GM18907 (cell line): ENCODE measurements at regions not wholly inside any gene's neighbourhood (a gene's known extent, or its start where the extent isn't known, plus 50 kb on each side); places are given as distances from the start of the nearest gene placed in this dataset.
"Not testable (repeated sequence)": the region's sequence is repeated elsewhere in the genome, so short reads cannot be mapped to it uniquely, and the experiment has no call there.

Experiments used
- ATAC-seq: cut with Tn5 transposase; IDR thresholded peaks from one replicate; pipeline ENCODE4 v1.9.1; 2021; ENCODE audit warnings: mild to moderate bottlenecking, moderate library complexity; ENCODE audit not compliant: unreplicated experiment

DNA sequence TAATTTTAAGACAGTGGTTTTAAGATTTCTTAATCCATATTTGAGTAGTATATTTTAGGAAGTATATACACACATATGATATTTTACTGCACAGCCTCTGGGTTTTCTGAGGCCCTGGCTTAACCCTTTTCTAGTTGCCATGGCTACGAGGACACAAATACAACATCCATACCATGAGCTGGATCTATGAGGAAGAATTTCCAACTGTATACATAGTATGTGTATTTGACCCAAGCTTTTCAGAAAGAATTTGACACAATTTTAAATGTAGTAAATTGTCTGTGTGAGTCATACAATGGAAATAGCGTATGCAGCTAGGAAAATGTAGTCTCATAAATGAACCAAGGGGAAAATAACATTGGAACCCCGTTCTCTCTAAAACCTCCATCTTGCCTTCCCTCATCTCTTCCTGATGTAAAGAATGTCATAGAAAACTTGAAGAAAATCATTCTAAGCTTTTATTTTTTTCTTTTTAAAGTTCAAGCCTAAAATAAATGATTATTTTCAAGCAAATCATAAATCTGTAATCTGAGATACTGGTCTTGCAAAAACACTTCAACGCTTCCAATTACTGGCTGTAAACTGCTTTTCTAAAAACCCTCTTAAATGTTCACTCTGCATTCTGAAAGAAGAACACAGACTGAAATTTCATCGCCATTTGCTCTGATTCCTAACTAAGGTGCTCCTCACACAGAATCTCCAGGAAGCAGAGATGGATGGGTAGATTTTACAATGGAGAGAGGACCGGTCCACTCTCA lies 172.4 kb downstream of the LACC1 start:
- ATAC-seq, result no peak

GRCh38 chr13:44052780-44053184 lies 173.1 kb downstream of the LACC1 start:
- ATAC-seq, result no peak

- no peak for ATAC-seq
These were observed 173.5 kb downstream of the LACC1 start for GRCh38 chr13:44053208-44053607.

- no peak for ATAC-seq
These were observed 174.8 kb downstream of the LACC1 start for GRCh38 chr13:44054525-44054924.

GRCh38 chr13:44055681-44056080 lies 176.0 kb downstream of the LACC1 start:
- not testable (repeated sequence) for ATAC-seq

DNA sequence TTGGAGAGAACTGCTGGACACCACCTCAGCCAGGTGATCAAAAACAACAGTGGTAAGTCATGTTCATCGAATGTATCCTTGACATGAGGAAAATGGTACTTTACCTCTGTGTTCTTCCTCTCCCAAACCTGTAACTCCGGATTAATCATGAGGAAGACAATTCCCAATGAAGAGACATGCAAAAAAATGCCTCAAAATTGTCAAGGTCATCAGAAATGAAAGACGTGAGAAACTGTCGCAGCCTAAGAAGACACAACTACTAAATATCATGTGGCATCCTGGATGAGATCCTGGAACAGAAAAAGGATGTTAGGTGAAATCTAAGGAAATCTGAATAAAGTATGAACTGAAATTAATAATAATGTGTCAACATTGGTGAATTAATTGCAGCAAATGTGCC lies 178.4 kb downstream of the LACC1 start:
- no peak for ATAC-seq

DNA sequence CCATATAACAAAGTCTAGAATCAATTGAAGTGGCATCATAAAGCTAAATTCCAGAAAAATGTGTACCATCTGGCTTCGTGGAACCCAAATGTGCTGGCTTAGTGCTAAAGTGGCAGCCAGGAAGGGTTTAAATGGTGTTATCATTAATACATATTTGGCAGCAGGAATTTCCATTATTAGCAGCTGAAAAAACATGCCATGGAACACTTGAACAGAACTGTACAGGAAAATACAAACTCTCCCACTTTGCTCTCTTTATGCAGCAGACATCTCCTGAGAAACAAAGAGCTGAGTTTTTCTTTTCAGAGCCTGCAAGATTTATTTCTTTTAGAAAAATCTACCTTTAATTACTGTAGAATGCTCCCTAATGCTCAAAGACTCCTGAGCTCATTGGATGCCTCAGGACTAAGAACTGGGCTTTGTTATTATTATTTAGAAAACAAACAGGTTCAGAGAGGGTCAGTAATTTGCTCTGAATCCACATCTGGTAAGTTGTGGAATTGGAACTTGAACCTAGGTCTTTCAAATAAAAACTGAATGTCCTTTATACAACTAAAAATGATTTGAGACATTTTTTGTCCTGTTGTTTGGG lies 179.0 kb downstream of the LACC1 start:
- no peak for ATAC-seq

DNA sequence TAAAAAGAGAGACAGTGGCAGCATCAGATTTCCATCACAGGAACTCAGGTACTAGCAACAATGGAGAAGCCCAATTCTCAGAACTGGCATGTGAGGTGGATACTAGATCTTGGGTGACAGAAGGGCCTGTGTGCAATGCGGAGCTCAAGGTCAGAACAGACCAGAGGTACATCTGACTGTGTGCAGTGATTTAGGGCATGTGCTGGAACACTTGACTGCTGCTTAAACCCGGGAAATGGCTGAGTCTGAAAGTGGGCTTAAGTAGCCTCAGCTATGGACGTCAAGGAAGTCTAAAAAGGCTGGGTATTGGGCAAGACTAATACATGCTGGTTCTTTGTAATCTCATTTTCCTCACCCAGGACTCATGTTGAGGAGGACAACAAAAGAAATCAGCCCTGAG lies 182.2 kb downstream of the LACC1 start:
- ATAC-seq, result no peak

GRCh38 chr13:44063467-44063866 lies 183.8 kb downstream of the LACC1 start:
- ATAC-seq, result no peak

- no peak for ATAC-seq
These were observed 184.2 kb downstream of the LACC1 start for GRCh38 chr13:44063881-44064280.

- no peak for ATAC-seq
These were observed 184.7 kb downstream of the LACC1 start for GRCh38 chr13:44064357-44064756.

DNA sequence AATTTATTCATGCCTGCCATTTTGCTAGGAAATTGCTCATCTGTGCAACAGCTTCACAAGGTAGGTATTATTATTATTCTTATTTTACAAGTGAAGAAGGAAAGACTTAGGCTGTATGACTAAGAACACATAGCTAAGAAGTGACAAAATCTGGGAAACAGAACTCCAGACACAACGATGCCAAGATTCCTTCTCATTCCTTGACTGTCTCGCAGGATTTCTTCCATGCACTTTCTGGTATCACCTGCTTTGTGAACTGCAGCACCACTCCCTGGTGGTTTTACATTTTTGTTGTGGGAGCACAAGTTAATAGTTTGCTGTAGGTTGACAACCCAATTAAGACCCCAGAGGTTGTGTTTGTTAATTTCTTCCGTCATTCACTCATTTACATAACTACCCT lies 188.5 kb downstream of the LACC1 start:
- ATAC-seq, result no peak

DNA sequence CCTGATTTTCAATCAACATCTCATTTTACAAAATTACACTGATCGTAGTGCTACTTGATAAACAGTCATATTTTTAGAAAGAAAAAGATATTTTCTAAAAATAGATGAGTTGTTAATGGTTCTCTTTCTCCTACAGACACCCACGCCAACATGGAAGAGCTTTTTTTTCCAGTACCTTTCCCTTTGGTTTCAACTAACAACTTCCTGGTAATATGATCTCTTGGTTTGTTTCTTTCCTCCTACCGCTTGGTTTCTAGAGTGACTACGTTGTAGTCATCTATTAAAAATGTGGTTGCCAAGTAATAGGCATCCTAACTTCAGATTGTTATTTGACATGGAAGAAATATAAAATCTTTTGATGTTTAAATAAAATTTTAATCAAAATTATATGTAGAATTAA lies 189.0 kb downstream of the LACC1 start:
- no peak for ATAC-seq

DNA sequence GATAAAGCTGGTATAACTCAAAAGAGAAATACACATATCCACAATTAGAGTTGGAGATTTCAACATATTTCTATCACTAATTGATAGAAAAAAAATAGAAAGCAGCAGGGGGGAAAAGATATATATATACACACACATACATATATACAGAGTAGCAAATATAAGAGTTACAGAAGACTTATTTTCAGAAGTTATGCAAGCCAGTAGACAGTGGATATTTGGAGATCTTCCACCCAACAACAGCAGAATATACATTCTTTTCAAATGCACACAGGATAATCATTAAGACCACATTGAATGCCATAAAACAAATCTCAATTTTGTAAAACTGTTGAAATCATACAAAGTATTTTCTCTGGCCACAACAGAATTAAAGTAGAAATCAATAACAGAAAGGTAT lies 192.8 kb downstream of the LACC1 start:
- no peak for ATAC-seq

- ATAC-seq, result no peak
These were observed 194.9 kb downstream of the LACC1 start for GRCh38 chr13:44074611-44075010.

- ATAC-seq, result no peak
These were observed 195.4 kb downstream of the LACC1 start for GRCh38 chr13:44075113-44075512.

DNA sequence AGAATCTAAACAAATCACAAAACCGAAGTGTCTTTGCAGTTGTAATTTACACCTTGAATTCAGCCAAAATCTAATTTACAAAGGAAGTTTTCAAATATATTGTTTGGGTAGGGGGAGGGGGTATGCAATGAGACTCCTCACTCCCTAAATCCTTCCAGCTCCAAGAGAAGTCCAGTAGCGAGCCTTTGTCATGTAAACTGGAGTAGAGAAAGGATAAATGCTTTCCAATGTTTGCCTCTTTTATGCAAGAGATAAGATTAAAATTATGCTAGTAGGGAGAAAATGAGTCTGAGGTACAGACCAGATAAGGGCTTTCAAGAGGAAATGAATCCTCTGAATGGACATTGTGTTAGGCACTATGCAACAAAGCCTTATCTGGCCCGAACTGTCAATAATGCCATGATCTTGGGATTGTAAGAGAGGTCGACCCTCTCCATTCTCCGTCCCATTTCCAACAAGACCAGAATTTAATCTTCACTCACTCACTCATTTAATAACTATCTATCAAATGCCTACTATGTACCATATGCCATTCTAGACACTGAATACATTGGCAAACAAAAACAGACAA lies 199.2 kb downstream of the LACC1 start:
- no peak for ATAC-seq

DNA sequence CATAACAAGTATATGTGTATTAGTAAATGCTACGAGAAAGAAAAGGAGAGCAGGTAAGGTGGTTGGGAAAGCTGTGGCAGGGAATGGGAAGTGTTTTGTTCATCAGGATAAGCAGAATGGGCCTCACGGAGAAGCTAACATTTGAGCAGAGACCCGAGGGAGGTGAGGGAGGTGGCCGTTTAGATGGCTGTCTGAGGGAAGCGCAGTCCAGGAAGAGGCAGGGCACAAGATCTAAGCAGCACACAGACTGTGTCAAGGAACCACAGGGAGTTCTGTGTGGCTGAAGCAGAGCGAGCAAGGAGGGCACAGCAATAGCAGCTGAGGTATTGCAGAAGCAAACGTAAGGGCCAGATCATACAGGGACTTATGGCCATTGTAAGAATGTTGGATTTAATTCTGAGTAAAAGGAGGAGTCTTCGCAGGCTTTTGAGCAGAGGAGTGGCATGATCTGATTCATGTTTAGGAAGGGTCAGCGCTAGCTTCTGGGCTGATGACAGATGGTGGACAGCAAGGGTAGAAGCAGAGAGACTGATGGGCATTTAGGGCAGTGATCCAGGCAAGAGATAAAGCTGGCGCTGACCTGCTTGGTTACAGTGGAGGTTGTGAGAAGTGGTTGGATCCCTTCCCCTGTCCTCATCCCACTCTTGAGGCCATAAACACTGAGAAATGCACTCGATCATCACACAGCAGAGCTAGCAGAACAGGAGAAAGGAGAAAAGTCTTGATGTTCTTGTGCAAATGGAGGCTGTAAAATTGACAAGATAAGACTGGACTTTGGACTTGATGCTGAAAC lies 199.9 kb downstream of the LACC1 start:
- ATAC-seq, result no peak

DNA sequence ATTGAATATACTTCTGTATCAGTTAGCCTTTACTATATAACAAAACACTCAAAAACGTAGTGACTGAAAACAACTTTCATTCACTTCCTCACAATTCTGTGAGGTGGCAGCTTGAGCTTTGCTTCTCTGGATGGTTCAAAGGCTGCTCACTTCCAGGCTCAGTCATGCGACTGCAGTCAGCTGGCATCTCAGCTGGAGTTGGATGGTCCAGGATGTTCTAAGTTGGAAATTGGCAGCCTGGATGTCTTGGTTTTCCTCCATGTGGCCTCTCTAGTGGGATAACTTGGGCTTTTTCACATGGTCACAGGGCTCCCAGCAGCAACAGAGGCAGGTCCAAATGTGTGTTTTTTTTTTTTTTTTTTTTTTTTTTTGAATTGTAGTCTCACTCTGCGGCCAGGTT lies 204.4 kb downstream of the LACC1 start:
- no peak for ATAC-seq

GRCh38 chr13:44086389-44086788 lies 206.7 kb downstream of the LACC1 start:
- ATAC-seq, result no peak

DNA sequence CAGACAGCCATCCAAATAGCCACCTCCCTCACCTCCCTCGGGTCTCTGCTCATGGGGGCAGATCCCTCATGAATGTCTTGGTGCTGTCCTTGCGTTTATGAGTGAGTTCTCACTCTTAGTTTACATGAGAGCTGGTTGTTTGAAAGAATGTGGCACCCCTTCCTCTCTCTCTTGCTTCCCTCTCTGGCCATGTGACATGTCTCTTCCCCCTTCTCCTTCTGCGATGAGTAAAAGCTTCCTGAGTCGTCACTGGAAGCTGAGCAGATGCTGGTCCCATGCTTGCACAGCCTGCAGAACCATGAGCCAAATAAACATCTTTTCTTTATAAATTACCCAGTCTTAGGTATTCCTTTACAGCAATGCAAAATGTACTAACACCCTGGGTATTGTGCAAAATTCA lies 208.7 kb downstream of the LACC1 start:
- no peak for ATAC-seq

- no peak for ATAC-seq
These were observed 209.3 kb downstream of the LACC1 start for GRCh38 chr13:44088991-44089413.
